Chondrocyte (in vitro differentiated cells): ENCODE measurements at regions not wholly inside any gene's neighbourhood (a gene's known extent, or its start where the extent isn't known, plus 50 kb on each side); places are given as distances from the start of the nearest gene placed in this dataset.

ENCODE experiments used
- DNase-seq: peaks from one replicate; pipeline ENCODE4 v3.0.0; 2021; ENCODE audit warnings: mixed read lengths, low spot score
- H3K27ac Mint-ChIP-seq: one replicate; pipeline ENCODE4 v1.8.0; 2021; ENCODE audit warnings: mild to moderate bottlenecking, moderate library complexity, mixed read lengths; ENCODE audit not compliant: unreplicated experiment
- H3K27me3 Mint-ChIP-seq: 2 replicates; pipeline ENCODE4 v1.8.0; 2021; ENCODE audit warnings: low read depth, mixed read lengths
- H3K36me3 Mint-ChIP-seq: 2 replicates; pipeline ENCODE4 v1.8.0; 2021; ENCODE audit warnings: low read depth, mixed read lengths
- H3K4me1 Mint-ChIP-seq: 2 replicates; pipeline ENCODE4 v1.8.0; 2021; ENCODE audit warnings: low read depth, mild to moderate bottlenecking, mixed read lengths
- H3K4me3 Mint-ChIP-seq: one replicate; pipeline ENCODE4 v1.8.0; 2021; ENCODE audit warnings: mild to moderate bottlenecking, moderate library complexity, mixed read lengths; ENCODE audit not compliant: unreplicated experiment
- H3K9me3 Mint-ChIP-seq: 2 replicates; pipeline ENCODE4 v1.8.0; 2021; ENCODE audit warnings: low read depth, mixed read lengths
- TF ChIP-seq, protein P1 (sequence below): fragments of 200-600 bp; sonication (generic); IDR thresholded peaks from 2 replicates; pipeline ENCODE4 v1.5.0; 2021; ENCODE audit warnings: antibody characterized with exemption, mild to moderate bottlenecking, moderate library complexity

DNA sequence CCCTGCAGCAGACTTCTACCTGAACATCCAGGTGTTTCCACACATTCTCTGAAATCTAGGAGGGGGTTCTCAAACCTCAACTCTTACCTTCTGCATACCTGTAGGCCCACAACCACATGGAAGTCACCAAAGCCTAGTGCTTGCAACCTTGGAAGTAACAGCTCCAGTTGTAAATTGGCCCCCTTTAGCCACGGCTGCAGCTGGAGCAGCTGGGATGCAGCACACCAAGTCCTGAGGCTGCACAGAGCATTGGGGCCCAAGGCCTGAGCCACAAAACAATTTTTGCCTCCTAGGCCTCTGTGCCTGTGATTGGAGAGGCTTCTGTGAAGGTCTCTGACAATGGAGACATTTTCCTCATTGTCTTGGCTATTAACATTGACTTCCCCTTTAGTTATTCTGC is 772.4 kb upstream of the INTU start:
- Mint-ChIP-seq H3K27me3 (no peaks in the 10 kb centered on the region), H3K4me3 (no peak overlapping the region), H3K4me1 (no peaks in the 10 kb centered on the region), H3K27ac (no peak overlapping the region), H3K36me3 (peaks cover 4% of the 10 kb centered on the region), H3K9me3 (peaks cover 12% of the 10 kb centered on the region)
- DNase-seq = no peak
- TF ChIP-seq, protein P1, sequence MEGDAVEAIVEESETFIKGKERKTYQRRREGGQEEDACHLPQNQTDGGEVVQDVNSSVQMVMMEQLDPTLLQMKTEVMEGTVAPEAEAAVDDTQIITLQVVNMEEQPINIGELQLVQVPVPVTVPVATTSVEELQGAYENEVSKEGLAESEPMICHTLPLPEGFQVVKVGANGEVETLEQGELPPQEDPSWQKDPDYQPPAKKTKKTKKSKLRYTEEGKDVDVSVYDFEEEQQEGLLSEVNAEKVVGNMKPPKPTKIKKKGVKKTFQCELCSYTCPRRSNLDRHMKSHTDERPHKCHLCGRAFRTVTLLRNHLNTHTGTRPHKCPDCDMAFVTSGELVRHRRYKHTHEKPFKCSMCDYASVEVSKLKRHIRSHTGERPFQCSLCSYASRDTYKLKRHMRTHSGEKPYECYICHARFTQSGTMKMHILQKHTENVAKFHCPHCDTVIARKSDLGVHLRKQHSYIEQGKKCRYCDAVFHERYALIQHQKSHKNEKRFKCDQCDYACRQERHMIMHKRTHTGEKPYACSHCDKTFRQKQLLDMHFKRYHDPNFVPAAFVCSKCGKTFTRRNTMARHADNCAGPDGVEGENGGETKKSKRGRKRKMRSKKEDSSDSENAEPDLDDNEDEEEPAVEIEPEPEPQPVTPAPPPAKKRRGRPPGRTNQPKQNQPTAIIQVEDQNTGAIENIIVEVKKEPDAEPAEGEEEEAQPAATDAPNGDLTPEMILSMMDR = no peak

DNA sequence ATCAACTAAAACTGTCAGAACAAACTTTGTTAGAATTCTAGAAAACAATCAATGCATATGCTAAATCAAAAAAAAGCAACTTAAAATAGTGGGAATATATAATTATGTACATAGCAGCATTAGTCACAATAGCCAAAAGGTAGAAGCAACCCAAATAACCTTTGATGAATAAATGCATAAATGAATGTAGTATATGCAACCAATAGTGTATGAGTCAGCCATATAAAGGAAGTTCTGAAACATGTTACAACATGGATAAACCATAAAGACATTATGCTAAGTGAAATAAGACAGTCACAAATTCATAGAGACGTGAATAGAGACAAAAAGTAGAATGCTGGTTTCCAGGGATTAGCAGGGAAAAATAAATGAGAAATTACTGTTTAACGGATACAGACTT is 762.8 kb upstream of the INTU start:
- Mint-ChIP-seq H3K4me3 (no peak overlapping the region), H3K9me3 (peaks cover 37% of the 10 kb centered on the region), H3K27ac (no peak overlapping the region), H3K36me3 (peaks cover 14% of the 10 kb centered on the region), H3K27me3 (no peaks in the 10 kb centered on the region), H3K4me1 (no peaks in the 10 kb centered on the region)
- TF ChIP-seq, protein P1 = no peak
- DNase-seq = no peak

DNA sequence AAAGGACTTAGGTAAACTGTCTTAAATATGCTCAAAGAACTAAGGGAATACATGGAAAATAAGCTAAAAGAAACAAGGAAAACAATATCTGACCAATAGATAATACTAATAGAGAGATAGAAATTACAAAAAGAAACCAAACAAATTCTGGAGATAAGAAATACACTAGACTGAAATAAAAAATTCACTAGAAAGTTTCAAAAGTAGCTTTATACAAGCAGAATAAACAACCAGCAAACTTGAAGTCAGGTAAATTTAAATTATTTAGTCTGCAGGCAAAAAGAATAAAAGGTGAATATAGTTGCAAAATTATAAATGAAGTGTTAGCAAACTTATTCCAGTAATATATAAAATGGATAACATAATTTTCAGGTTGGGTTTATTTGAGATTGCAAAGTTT is 760.9 kb upstream of the INTU start:
- H3K4me3 Mint-ChIP-seq = no peak overlapping the region
- H3K27ac Mint-ChIP-seq = no peak overlapping the region
- peaks cover 34% of the 10 kb centered on the region for H3K9me3 Mint-ChIP-seq
- DNase-seq = no peak
- H3K27me3 Mint-ChIP-seq = no peaks in the 10 kb centered on the region
- peaks cover 11% of the 10 kb centered on the region for H3K36me3 Mint-ChIP-seq
- TF ChIP-seq, protein P1 = no peak
- H3K4me1 Mint-ChIP-seq = no peaks in the 10 kb centered on the region

DNA sequence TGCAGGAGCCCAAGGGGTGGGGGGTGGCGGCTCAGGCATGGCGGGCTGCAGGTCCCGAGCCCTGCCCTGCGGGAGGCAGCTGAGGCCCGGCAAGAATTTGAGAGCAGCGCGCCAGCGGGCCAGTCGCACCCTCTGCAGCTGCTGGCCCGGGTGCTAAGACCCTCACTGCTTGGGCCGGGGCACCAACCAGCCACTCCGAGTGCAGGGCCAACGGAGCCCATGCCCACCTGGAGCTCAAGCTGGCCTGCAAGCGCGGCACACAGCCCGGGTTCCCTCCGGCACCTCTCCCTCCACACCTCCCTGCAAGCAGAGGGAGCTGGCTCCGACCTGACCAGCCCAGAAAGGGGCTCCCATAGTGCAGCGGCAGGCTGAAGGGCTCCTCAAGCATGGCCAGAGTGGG is 758.2 kb upstream of the INTU start:
- TF ChIP-seq, protein P1 = no peak
- Mint-ChIP-seq H3K4me1 (no peaks in the 10 kb centered on the region), H3K27me3 (no peaks in the 10 kb centered on the region), H3K27ac (no peak overlapping the region), H3K36me3 (peaks cover 7% of the 10 kb centered on the region), H3K4me3 (no peak overlapping the region), H3K9me3 (peaks cover 27% of the 10 kb centered on the region)
- peak; percentile 84 for DNase-seq

DNA sequence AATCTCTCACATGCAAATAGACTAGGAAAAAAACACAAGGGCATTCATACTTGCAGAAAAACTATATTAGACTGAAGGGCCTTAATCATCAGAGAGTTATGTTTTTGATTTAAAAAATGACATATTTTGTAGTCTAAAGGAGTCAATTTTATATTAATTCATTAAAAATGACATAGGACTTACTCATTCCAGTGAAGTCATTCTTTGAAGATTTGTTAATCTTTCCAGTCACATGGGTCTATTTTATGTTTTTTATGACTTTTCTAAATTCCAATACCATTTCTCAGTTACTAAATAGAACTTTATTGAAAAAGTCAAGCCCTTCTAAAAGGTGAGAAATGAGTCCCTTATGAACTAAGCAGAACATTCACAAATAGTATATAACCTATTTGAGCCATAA is 743.8 kb upstream of the INTU start:
- TF ChIP-seq, protein P1 = no peak
- Mint-ChIP-seq H3K9me3 (peaks cover 5% of the 10 kb centered on the region), H3K27me3 (no peaks in the 10 kb centered on the region), H3K4me1 (peaks cover 20% of the 10 kb centered on the region), H3K4me3 (no peak overlapping the region), H3K27ac (peak overlapping the region; percentile 57), H3K36me3 (peaks cover 2% of the 10 kb centered on the region)
- DNase-seq = no peak
